Stomach (tissue), 8 donors: ENCODE measurements at regions not wholly inside any gene's neighbourhood (a gene's known extent, or its start where the extent isn't known, plus 50 kb on each side); places are given as distances from the start of the nearest gene placed in this dataset.

ENCODE experiments used
- DNase-seq, 2 donors: peaks; one replicate each; pipeline versions ENCODE4 v3.0.0 to v3.0.0-alpha.2; 2013 to 2019
- H3K27ac ChIP-seq, 5 donors: fragments of 200-600 bp in 4 of 5; sonication (generic) in 4 of 5; one replicate each; pipeline ENCODE4 v1.5.1; 2013 to 2019; ENCODE audit warnings: mild to moderate bottlenecking in 1 of 5, moderate library complexity in 1 of 5
- H3K27me3 ChIP-seq, 3 donors: fragments of 200-600 bp; sonication (generic); one replicate each; pipeline ENCODE4 v1.5.1; 2017 to 2019; ENCODE audit warnings: mixed run types in 1 of 3
- H3K36me3 ChIP-seq, 4 donors: fragments of 200-600 bp; sonication (generic); 1 replicate in 3 of 4; 2 replicates in 1 of 4; pipeline ENCODE4 v1.5.1; 2016 to 2019
- H3K4me1 ChIP-seq, 4 donors: fragments of 200-600 bp; sonication (generic); one replicate each; pipeline ENCODE4 v1.5.1; 2016 to 2019
- H3K4me3 ChIP-seq, 4 donors: fragments of 200-600 bp; sonication (generic) in 3 of 4; one replicate each; pipeline ENCODE4 v1.5.1; 2016 to 2019; ENCODE audit warnings: mild to moderate bottlenecking in 1 of 4
- H3K9me3 ChIP-seq, 4 donors: fragments of 200-600 bp; sonication (generic); one replicate each; pipeline ENCODE4 v1.5.1; 2016 to 2019
- CTCF ChIP-seq, 7 experiments: fragments of 450-650 bp in 4 of 7; fragments of 200-600 bp in 3 of 7; sonication (generic) in 3 of 7; IDR thresholded peaks; one replicate each; pipeline ENCODE4 v1.5.1; 2016 to 2019; ENCODE audit warnings: antibody characterized with exemption in 7 of 7, control low read depth in 2 of 7, mild to moderate bottlenecking in 1 of 7
- EP300 ChIP-seq: sonication (generic); formaldehyde crosslinking; IDR thresholded peaks from one replicate; pipeline ENCODE4 v1.6.1; 2017; ENCODE audit warnings: antibody characterized with exemption
- POLR2A ChIP-seq, 4 donors: fragments of 450-650 bp; IDR thresholded peaks; one replicate each; pipeline ENCODE4 v1.6.1; 2016; ENCODE audit warnings: antibody characterized with exemption in 4 of 4, control low read depth in 2 of 4, mild to moderate bottlenecking in 1 of 4, moderate library complexity in 1 of 4
- POLR2AphosphoS5 ChIP-seq, 3 donors: sonication (generic); formaldehyde crosslinking; IDR thresholded peaks; one replicate each; pipeline ENCODE4 v1.6.1; 2016; ENCODE audit warnings: antibody characterized with exemption in 3 of 3
- WGBS, 5 donors: extraction: QIAGEN DNeasy Blood & Tissue Kit in 3 of 5; methylation state at CpG; one replicate each; pipeline versions ENCODE4 v1.1.5 to v1.1.7; 2013 to 2018; 5-methylcytosine and 5-hydroxymethylcytosine counted together
- intact Hi-C: fragments of 100-400 bp; cut with DNase I; formaldehyde crosslinking; loops from one replicate; pipeline ENCODE4 v1.15.1; 2023; ENCODE audit warnings: low total_unique reads
- donor health status: healthy with polysubstance abuse.
- donor health status: Bipolar disorder and iron deficiency.
- donor health status: healthy.

- WGBS, 5 donors = 83 to 97% (median 94%) methylated on average over 1 of the region's 1 CpG
- DNase-seq = no peak
- TF ChIP-seq POLR2A (IDR thresholded peaks at IDR 0.05) = no peak
- H3K36me3 ChIP-seq = no peaks in the 10 kb centered on the region
- H3K4me1 ChIP-seq = no peaks in the 10 kb centered on the region
- no peaks in the 10 kb centered on the region for H3K27me3 ChIP-seq
- H3K4me3 ChIP-seq = no peak overlapping the region
- intact Hi-C loops = no loop called here
- no peaks in the 10 kb centered on the region for H3K9me3 ChIP-seq
- H3K27ac ChIP-seq = no peak overlapping the region
These were observed 525.5 kb downstream of the NR2F1-AS1 start for GRCh38 chr5:93055561-93055960.

- no peaks in the 10 kb centered on the region for H3K9me3 ChIP-seq
- no peak for DNase-seq
- H3K27me3 ChIP-seq = no peaks in the 10 kb centered on the region
- H3K4me3 ChIP-seq = no peak overlapping the region
- 47 to 93% (median 71%) methylated on average over 2 of the region's 2 CpGs for WGBS, 5 donors
- intact Hi-C loops = no loop called here
- no peaks in the 10 kb centered on the region for H3K4me1 ChIP-seq
- H3K36me3 ChIP-seq = no peaks in the 10 kb centered on the region
- no peak overlapping the region for H3K27ac ChIP-seq
- TF ChIP-seq POLR2AphosphoS5 (IDR thresholded peaks at IDR 0.05) (no peak), POLR2A (IDR thresholded peaks at IDR 0.05) (no peak), EP300 (no peak), CTCF (IDR thresholded peaks at IDR 0.05) (no peak)
These were observed 526.4 kb downstream of the NR2F1-AS1 start for GRCh38 chr5:93054424-93055163.

- DNase-seq = no peak
- no peaks in the 10 kb centered on the region for H3K9me3 ChIP-seq
- no peaks in the 10 kb centered on the region for H3K36me3 ChIP-seq
- no peaks in the 10 kb centered on the region for H3K4me1 ChIP-seq
- intact Hi-C loops = no loop called here
- H3K27ac ChIP-seq = no peak overlapping the region
- H3K27me3 ChIP-seq = no peaks in the 10 kb centered on the region
- no peak overlapping the region for H3K4me3 ChIP-seq
- no peak for TF ChIP-seq POLR2AphosphoS5 (IDR thresholded peaks at IDR 0.05)
- TF ChIP-seq EP300 = no peak
- no peak for TF ChIP-seq CTCF (IDR thresholded peaks at IDR 0.05)
- no peak for TF ChIP-seq POLR2A (IDR thresholded peaks at IDR 0.05)
These were observed 527.2 kb downstream of the NR2F1-AS1 start for GRCh38 chr5:93053825-93054224.

GRCh38 chr5:93048858-93049257 is 532.2 kb downstream of the NR2F1-AS1 start:
- TF ChIP-seq EP300 (no peak), POLR2AphosphoS5 (IDR thresholded peaks at IDR 0.05) (no peak), CTCF (IDR thresholded peaks at IDR 0.05) (no peak)
- Histone ChIP-seq H3K9me3 (no peaks in the 10 kb centered on the region), H3K27me3 (no peaks in the 10 kb centered on the region), H3K4me1 (no peaks in the 10 kb centered on the region), H3K27ac (no peak overlapping the region), H3K36me3 (no peaks in the 10 kb centered on the region), H3K4me3 (no peak overlapping the region)
- WGBS, 5 donors = 71 to 83% (median 74%) methylated on average over 2 of the region's 2 CpGs
- intact Hi-C loops = no loop called here
- no peak for DNase-seq

GRCh38 chr5:93044859-93045666 is 536.0 kb downstream of the NR2F1-AS1 start:
- intact Hi-C loops = no loop called here
- TF ChIP-seq POLR2AphosphoS5 (IDR thresholded peaks at IDR 0.05) (no peak), CTCF (IDR thresholded peaks at IDR 0.05) (no peak)
- no peak overlapping the region for H3K4me3 ChIP-seq
- H3K36me3 ChIP-seq = no peaks in the 10 kb centered on the region
- H3K4me1 ChIP-seq = no peaks in the 10 kb centered on the region
- WGBS, 5 donors = 72 to 92% (median 89%) methylated on average over 1 of the region's 1 CpG
- no peaks in the 10 kb centered on the region for H3K27me3 ChIP-seq
- no peak for DNase-seq
- no peak overlapping the region for H3K27ac ChIP-seq
- no peaks in the 10 kb centered on the region for H3K9me3 ChIP-seq
